H1 (cell line): ENCODE measurements at regions not wholly inside any gene's neighbourhood (a gene's known extent, or its start where the extent isn't known, plus 50 kb on each side); places are given as distances from the start of the nearest gene placed in this dataset.

Experiments used
- CTCF ChIA-PET: fragments of 300-600 bp; sonication (Branson Sonifier 250); formaldehyde crosslinking; loops from one replicate; lab custom pipeline; 2021; ENCODE audit not compliant: partially characterized antibody; lab: Charles Lee
- POLR2A ChIA-PET: fragments of 300-600 bp; sonication (Branson Sonifier 250); formaldehyde crosslinking; loops from one replicate; lab custom pipeline; 2021; ENCODE audit warnings: inconsistent platforms; ENCODE audit not compliant: partially characterized antibody; lab: Charles Lee
- DNase-seq, 2 experiments: peaks; one replicate each; pipeline versions ENCODE4 v3.0.0 to v3.0.0-alpha.2; 2010 to 2022; ENCODE audit warnings: low spot score in 2 of 2, low read depth in 1 of 2, mixed read lengths in 1 of 2
- FAIRE-seq: peaks from 2 replicates; lab custom pipeline; 2011; peaks lifted over from hg19 to GRCh38; lab: Jason Lieb, UNC
- H2AFZ ChIP-seq: 2 replicates; pipeline ENCODE4 v1.8.1; 2012; ENCODE audit warnings: low read length, inconsistent platforms
- H2AK5ac ChIP-seq: 2 replicates; pipeline ENCODE4 v1.6.1; 2013; ENCODE audit warnings: low read depth, low read length
- H2BK120ac ChIP-seq: replicated peaks from 2 replicates; pipeline ENCODE3; 2013; ENCODE audit warnings: low read depth, low read length, inconsistent platforms
- H2BK12ac ChIP-seq: 2 replicates; pipeline ENCODE4 v1.6.1; 2013; ENCODE audit warnings: low read depth, low read length
- H2BK15ac ChIP-seq: 2 replicates; pipeline ENCODE4 v1.6.1; 2013; ENCODE audit warnings: low read length
- H2BK20ac ChIP-seq: 2 replicates; pipeline ENCODE4 v1.6.1; 2013; ENCODE audit warnings: low read length
- H2BK5ac ChIP-seq: 2 replicates; pipeline ENCODE4 v1.6.1; 2013; ENCODE audit warnings: low read depth, low read length
- H3K14ac ChIP-seq: 2 replicates; pipeline ENCODE4 v1.6.1; 2013; ENCODE audit warnings: inconsistent platforms; ENCODE audit not compliant: insufficient read length
- H3K18ac ChIP-seq: 2 replicates; pipeline ENCODE4 v1.6.1; 2013; ENCODE audit warnings: low read length; ENCODE audit errors: extremely low read depth
- H3K23ac ChIP-seq: 2 replicates; pipeline ENCODE4 v1.6.1; 2013; ENCODE audit warnings: inconsistent platforms; ENCODE audit not compliant: insufficient read length
- H3K23me2 ChIP-seq: 2 replicates; pipeline ENCODE4 v1.6.1; 2013; ENCODE audit warnings: low read depth, low read length
- H3K27ac ChIP-seq: 2 replicates; pipeline ENCODE4 v1.6.1; 2011; ENCODE audit warnings: low read depth, low read length, inconsistent platforms
- H3K27me3 ChIP-seq, 4 experiments: replicated peaks in 1 of 4; 1 replicate in 1 of 4; 2 replicates in 3 of 4; pipeline versions ENCODE4 v1.6.1 to v1.8.1; 2011 to 2013; ENCODE audit warnings: low read length in 3 of 4, mild to moderate bottlenecking in 3 of 4, inconsistent platforms in 2 of 4, mixed read lengths in 2 of 4, moderate library complexity in 1 of 4; ENCODE audit not compliant: control insufficient read depth in 3 of 4, insufficient read depth in 3 of 4; ENCODE audit errors: extremely low read depth in 1 of 4
- H3K36me3 ChIP-seq, 4 experiments: 2 replicates each; pipeline versions ENCODE4 v1.6.1 to v1.8.1; 2011 to 2013; ENCODE audit warnings: mild to moderate bottlenecking in 4 of 4, low read length in 3 of 4, moderate library complexity in 2 of 4, control low read depth in 1 of 4, inconsistent platforms in 1 of 4; ENCODE audit not compliant: insufficient read depth in 4 of 4, control insufficient read depth in 2 of 4
- H3K4ac ChIP-seq: replicated peaks from 2 replicates; pipeline ENCODE3; 2013; ENCODE audit warnings: low read length, low read depth, mixed read lengths, inconsistent platforms; ENCODE audit not compliant: insufficient read length
- H3K4me1 ChIP-seq, 4 experiments: replicated peaks in 1 of 4; 1 replicate in 1 of 4; 2 replicates in 3 of 4; pipeline versions ENCODE4 v1.6.1 to v1.8.1; 2011 to 2013; ENCODE audit warnings: low read length in 3 of 4, inconsistent platforms in 2 of 4, mixed read lengths in 1 of 4; ENCODE audit not compliant: insufficient read depth in 4 of 4, control insufficient read depth in 3 of 4
- H3K4me2 ChIP-seq, 2 experiments: 2 replicates each; pipeline versions ENCODE4 v1.6.1 to v1.8.1; 2011 to 2013; ENCODE audit warnings: low read depth in 2 of 2, low read length in 2 of 2, control low read depth in 1 of 2, inconsistent platforms in 1 of 2, mild to moderate bottlenecking in 1 of 2; ENCODE audit not compliant: insufficient read depth in 1 of 2
- H3K4me3 ChIP-seq, 4 experiments: fragments of 200-600, 300-600 bp in 1 of 4; sonication (generic), shearing (Covaris generic), sonication (Bioruptor Twin) in 1 of 4; 2 replicates each; pipeline versions ENCODE4 v1.5.1 to v1.8.1; 2011 to 2016; ENCODE audit warnings: low read length in 4 of 4, low read depth in 3 of 4, control low read depth in 2 of 4, inconsistent platforms in 2 of 4, mild to moderate bottlenecking in 2 of 4, mixed read lengths in 1 of 4, moderate library complexity in 1 of 4; ENCODE audit not compliant: insufficient read depth in 2 of 4; ENCODE audit errors: extremely low read depth in 1 of 4
- H3K56ac ChIP-seq: replicated peaks from 2 replicates; pipeline ENCODE3; 2013; ENCODE audit warnings: low read depth, mild to moderate bottlenecking, mixed read lengths, low read length, inconsistent platforms; ENCODE audit not compliant: insufficient read length
- H3K79me1 ChIP-seq: 2 replicates; pipeline ENCODE4 v1.6.1; 2013; ENCODE audit warnings: low read depth, low read length, control low read depth
- H3K79me2 ChIP-seq, 2 experiments: 2 replicates each; pipeline versions ENCODE4 v1.6.1 to v1.8.1; 2012 to 2013; ENCODE audit warnings: low read length in 2 of 2, mild to moderate bottlenecking in 2 of 2, inconsistent platforms in 1 of 2; ENCODE audit not compliant: insufficient read depth in 2 of 2, control insufficient read depth in 1 of 2
- H3K9ac ChIP-seq, 4 experiments: replicated peaks in 1 of 4; 1 replicate in 1 of 4; 2 replicates in 3 of 4; pipeline versions ENCODE4 v1.6.1 to v1.8.1; 2011 to 2013; ENCODE audit warnings: low read depth in 3 of 4, low read length in 3 of 4, control low read depth in 2 of 4, mild to moderate bottlenecking in 2 of 4, moderate library complexity in 2 of 4, inconsistent platforms in 1 of 4; ENCODE audit errors: extremely low read depth in 1 of 4
- H3K9me3 ChIP-seq, 2 experiments: 2 replicates each; pipeline versions ENCODE4 v1.6.1 to v1.8.1; 2012 to 2013; ENCODE audit warnings: mild to moderate bottlenecking in 2 of 2, moderate library complexity in 2 of 2, control low read depth in 1 of 2, inconsistent platforms in 1 of 2, low read depth in 1 of 2, low read length in 1 of 2, mixed read lengths in 1 of 2; ENCODE audit not compliant: insufficient read depth in 2 of 2
- H4K20me1 ChIP-seq, 2 experiments: replicated peaks in 1 of 2; 2 replicates each; pipeline versions ENCODE3 to v1.8.1; 2011 to 2013; ENCODE audit warnings: inconsistent platforms in 2 of 2, low read length in 2 of 2, mild to moderate bottlenecking in 1 of 2; ENCODE audit not compliant: insufficient read depth in 2 of 2, control insufficient read depth in 1 of 2
- H4K5ac ChIP-seq: 2 replicates; pipeline ENCODE4 v1.6.1; 2013; ENCODE audit warnings: low read length, low read depth, mixed read lengths, inconsistent platforms; ENCODE audit not compliant: insufficient read length
- H4K8ac ChIP-seq: 2 replicates; pipeline ENCODE4 v1.8.0; 2013; ENCODE audit warnings: mild to moderate bottlenecking, moderate library complexity, low read length, inconsistent platforms; ENCODE audit not compliant: insufficient read depth; ENCODE audit errors: extremely low read depth
- H4K91ac ChIP-seq: replicated peaks from 2 replicates; pipeline ENCODE3; 2013; ENCODE audit warnings: low read length, mixed read lengths, inconsistent platforms; ENCODE audit not compliant: insufficient read length
- BRCA1 ChIP-seq: IDR thresholded peaks from 2 replicates; pipeline ENCODE4 v1.6.1; 2012; ENCODE audit warnings: low read depth, low read length, improper control_type of control experiment
- CBX8 ChIP-seq: fragments of 300-800, 300-1000 bp; sonication (generic); IDR thresholded peaks from 2 replicates; pipeline ENCODE4 v1.7.1; 2016; ENCODE audit warnings: low read depth, low read length, borderline replicate concordance
- CEBPB ChIP-seq: IDR thresholded peaks from 2 replicates; pipeline ENCODE4 v1.6.1; 2012; ENCODE audit warnings: low read depth, low read length
- CHD1 ChIP-seq: IDR thresholded peaks from 2 replicates; pipeline ENCODE4 v1.6.1; 2012; ENCODE audit warnings: low read depth, low read length, improper control_type of control experiment
- CREB1 ChIP-seq: IDR thresholded peaks from 2 replicates; pipeline ENCODE4 v1.6.1; 2012; ENCODE audit warnings: inconsistent platforms
- JUN ChIP-seq: IDR thresholded peaks from 2 replicates; pipeline ENCODE4 v1.6.1; 2011; ENCODE audit warnings: low read depth, mild to moderate bottlenecking, improper control_type of control experiment, low read length
- JUND ChIP-seq: IDR thresholded peaks from 2 replicates; pipeline ENCODE4 v1.6.1; 2011; ENCODE audit warnings: mild to moderate bottlenecking, improper control_type of control experiment, low read length
- NANOG ChIP-seq: IDR thresholded peaks from 2 replicates; pipeline ENCODE4 v1.6.1; 2011; ENCODE audit warnings: low read length, low read depth, mild to moderate bottlenecking, inconsistent platforms; ENCODE audit not compliant: insufficient read depth, poor library complexity, severe bottlenecking
- SIX5 ChIP-seq: IDR thresholded peaks from 2 replicates; pipeline ENCODE4 v1.6.1; 2011; ENCODE audit warnings: mild to moderate bottlenecking, low read depth, low read length
- SP2 ChIP-seq: IDR thresholded peaks from 2 replicates; pipeline ENCODE4 v1.6.1; 2012; ENCODE audit warnings: mild to moderate bottlenecking, low read length, inconsistent platforms
- SP4 ChIP-seq: IDR thresholded peaks from 2 replicates; pipeline ENCODE4 v1.6.1; 2012; ENCODE audit warnings: low read length, inconsistent platforms
- SRF ChIP-seq: IDR thresholded peaks from 2 replicates; pipeline ENCODE4 v1.6.1; 2011; ENCODE audit warnings: mild to moderate bottlenecking, low read depth, low read length, moderate library complexity
- WGBS, 2 experiments: shearing (Covaris generic) in 1 of 2; methylation state at CpG; one replicate each; pipeline versions ENCODE4 v1.1.6 to v1.1.7; 2013 to 2015; ENCODE audit warnings: low lambda C conversion rate in 2 of 2, mixed read lengths in 2 of 2, inconsistent platforms in 1 of 2, low coverage in 1 of 2, missing lambda C conversion rate in 1 of 2; ENCODE audit not compliant: insufficient replicate concordance in 2 of 2, insufficient coverage in 1 of 2, insufficient read length in 1 of 2; ENCODE audit errors: extremely low coverage in 1 of 2, missing lambda C conversion rate in 1 of 2; 5-methylcytosine and 5-hydroxymethylcytosine counted together

DNA sequence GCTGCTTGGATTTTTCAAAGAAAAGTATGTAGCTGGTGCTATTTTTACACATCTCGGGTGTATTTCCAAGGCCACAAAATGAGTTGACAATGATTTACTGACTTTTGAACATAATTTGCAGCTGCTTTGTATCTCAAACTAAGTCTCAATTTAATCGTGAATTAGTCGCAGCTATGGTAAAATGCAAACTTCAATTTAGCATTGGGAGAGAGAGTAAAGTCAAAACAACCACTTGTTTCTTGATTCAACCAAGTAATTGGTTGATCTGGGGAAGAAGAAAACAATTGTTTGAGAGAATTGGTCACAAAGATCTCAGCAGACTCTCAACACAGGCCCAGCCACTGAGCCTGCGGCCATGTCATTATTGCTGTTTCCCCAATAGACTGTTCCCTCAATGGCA, 75.0 kb upstream of the DYRK2 start:
- Histone ChIP-seq H2BK120ac (no peak overlapping the region), H3K27me3 (no peaks in the 10 kb centered on the region), H3K9me3 (no peaks in the 10 kb centered on the region), H3K4me1 (peaks cover 0 to 6% (median 3%) of the 10 kb centered on the region in 4 experiments; a peak in 2 of 7 replicates), H3K23ac (no peak overlapping the region), H3K14ac (no peak overlapping the region), H3K23me2 (no peaks in the 10 kb centered on the region), H3K4me3 (no peak overlapping the region), H2BK5ac (no peak overlapping the region), H4K91ac (no peak overlapping the region), H3K79me2 (no peaks in the 10 kb centered on the region), H3K36me3 (no peaks in the 10 kb centered on the region), H3K79me1 (no peaks in the 10 kb centered on the region), H4K20me1 (no peaks in the 10 kb centered on the region), H4K8ac (no peak overlapping the region), H2BK12ac (no peak overlapping the region), H3K9ac (no peak overlapping the region), H2BK15ac (no peak overlapping the region), H3K4ac (no peak overlapping the region), H3K4me2 (no peak overlapping the region), H2AFZ (no peak overlapping the region), H2AK5ac (no peak overlapping the region), H3K56ac (no peak overlapping the region), H2BK20ac (no peak overlapping the region), H3K27ac (no peak overlapping the region), H4K5ac (no peak overlapping the region), H3K18ac (no peak overlapping the region)
- CTCF ChIA-PET = interaction anchor here (1.0 kb wide), 1 partner anchor 76 kb away, joined by 3 read pairs; no protein-coding TSS in a partner anchor
- DNase-seq (no peak), FAIRE-seq (no peak)
- POLR2A ChIA-PET = no interaction called here
- TF ChIP-seq SP2 = no peak
- no peak for TF ChIP-seq JUN
- TF ChIP-seq CHD1 = no peak
- no peak for TF ChIP-seq BRCA1
- TF ChIP-seq SP4 = no peak
- TF ChIP-seq NANOG = no peak
- no peak for TF ChIP-seq JUND
- no peak for TF ChIP-seq CBX8
- TF ChIP-seq CEBPB = no peak
- TF ChIP-seq CREB1 = no peak
- no peak for TF ChIP-seq SIX5
- no peak for TF ChIP-seq SRF
- 95% methylated on average over 4 of the region's 4 CpGs; no CpG with 5 or more reads in 1 of the 2 experiments for WGBS, 2 experiments
